Endothelial cell of umbilical vein (primary cell): ENCODE measurements at regions not wholly inside any gene's neighbourhood (a gene's known extent, or its start where the extent isn't known, plus 50 kb on each side); places are given as distances from the start of the nearest gene placed in this dataset.

ENCODE experiments used
- BruUV-seq: library from RNA; stranded (reverse); fragments of 400-500 nt; replicated peaks from 2 replicates; lab custom pipeline; 2021; lab: Mats Ljungman, UMichigan
- CTCF ChIA-PET: fragments of 300-600, 350-600 bp; sonication (Branson Sonifier 250); formaldehyde crosslinking; loops from one replicate; lab custom pipeline; 2021; ENCODE audit warnings: antibody characterized with exemption, inconsistent platforms; lab: Charles Lee
- POLR2A ChIA-PET: fragments of 300-600, 350-600 bp; sonication (Branson Sonifier 250); formaldehyde crosslinking; loops from one replicate; lab custom pipeline; 2021; ENCODE audit warnings: antibody characterized with exemption, inconsistent platforms; lab: Charles Lee
- DNase-seq: peaks from one replicate; pipeline ENCODE4 v3.0.0-alpha.2; 2011; ENCODE audit warnings: low read depth, low spot score
- FAIRE-seq: peaks from 2 replicates; lab custom pipeline; 2011; peaks lifted over from hg19 to GRCh38; lab: Jason Lieb, UNC
- H2AFZ ChIP-seq: 2 replicates; pipeline ENCODE4 v1.6.0; 2012; ENCODE audit warnings: low read depth, low read length, control low read depth, inconsistent platforms
- H3K27ac ChIP-seq: 2 replicates; pipeline ENCODE4 v1.5.1; 2011; ENCODE audit warnings: low read depth, mild to moderate bottlenecking, control low read depth, low read length, moderate library complexity; ENCODE audit not compliant: insufficient read depth
- H3K27me3 ChIP-seq, 2 experiments: 2 replicates each; pipeline versions ENCODE4 v1.6.0 to v1.6.1; 2011; ENCODE audit warnings: low read length in 2 of 2, mixed read lengths in 1 of 2; ENCODE audit not compliant: control insufficient read depth in 2 of 2, insufficient read depth in 2 of 2
- H3K36me3 ChIP-seq, 2 experiments: 2 replicates in 1 of 2; 3 replicates in 1 of 2; pipeline ENCODE4 v1.5.1; 2011; ENCODE audit warnings: low read length in 2 of 2, mild to moderate bottlenecking in 1 of 2, moderate library complexity in 1 of 2; ENCODE audit not compliant: control insufficient read depth in 2 of 2, insufficient read depth in 2 of 2; ENCODE audit errors: extremely low read depth in 1 of 2
- H3K4me1 ChIP-seq: 3 replicates; pipeline ENCODE4 v1.5.1; 2011; ENCODE audit warnings: mild to moderate bottlenecking, low read length; ENCODE audit not compliant: control insufficient read depth, insufficient read depth; ENCODE audit errors: extremely low read depth
- H3K4me2 ChIP-seq: 2 replicates; pipeline ENCODE4 v1.6.1; 2011; ENCODE audit warnings: low read length, control low read depth, mixed read lengths; ENCODE audit not compliant: insufficient read depth
- H3K4me3 ChIP-seq, 3 experiments: fragments of 200-600 bp in 1 of 3; sonication (generic), shearing (Covaris generic) in 1 of 3; replicated peaks in 1 of 3; 2 replicates each; pipeline ENCODE4 v1.5.1; 2011 to 2016; ENCODE audit warnings: control low read depth in 3 of 3, low read length in 3 of 3, mild to moderate bottlenecking in 2 of 3, inconsistent platforms in 1 of 3, low read depth in 1 of 3, moderate library complexity in 1 of 3; ENCODE audit not compliant: insufficient read depth in 1 of 3
- H3K79me2 ChIP-seq: 2 replicates; pipeline ENCODE4 v1.6.0; 2012; ENCODE audit warnings: low read length, inconsistent platforms; ENCODE audit not compliant: control insufficient read depth, insufficient read depth
- H3K9ac ChIP-seq: replicated peaks from 2 replicates; pipeline ENCODE3; 2011; ENCODE audit warnings: low read length, control low read depth; ENCODE audit not compliant: insufficient read depth; ENCODE audit errors: extremely low read depth
- H3K9me1 ChIP-seq: replicated peaks from 3 replicates; pipeline ENCODE4 v1.6.0; 2011; ENCODE audit warnings: mild to moderate bottlenecking, low read length; ENCODE audit not compliant: control insufficient read depth, insufficient read depth; ENCODE audit errors: extremely low read depth
- H3K9me3 ChIP-seq: replicated peaks from 2 replicates; pipeline ENCODE4 v1.5.1; 2012; ENCODE audit warnings: low read length, inconsistent platforms; ENCODE audit not compliant: control insufficient read depth, insufficient read depth
- H4K20me1 ChIP-seq: replicated peaks from 2 replicates; pipeline ENCODE3; 2011; ENCODE audit warnings: mild to moderate bottlenecking, low read length; ENCODE audit not compliant: control insufficient read depth, insufficient read depth; ENCODE audit errors: extremely low read depth
- CTCF ChIP-seq, 2 donors: IDR thresholded peaks; 1 replicate in 1 of 2; 2 replicates in 1 of 2; pipeline ENCODE4 v1.5.1; 2011; ENCODE audit warnings: low read length in 2 of 2, mild to moderate bottlenecking in 2 of 2, moderate library complexity in 2 of 2, control low read depth in 1 of 2, inconsistent platforms in 1 of 2, low read depth in 1 of 2; ENCODE audit not compliant: insufficient read depth in 1 of 2; ENCODE audit errors: extremely low read depth in 1 of 2
- EZH2 ChIP-seq: IDR thresholded peaks from 2 replicates; pipeline ENCODE4 v1.6.1; 2012; ENCODE audit warnings: borderline replicate concordance, low read depth, mild to moderate bottlenecking, moderate library complexity, low read length, inconsistent platforms; ENCODE audit not compliant: severe bottlenecking
- FOS ChIP-seq: IDR thresholded peaks from 2 replicates; pipeline ENCODE4 v1.6.1; 2011; ENCODE audit warnings: mild to moderate bottlenecking, low read length, moderate library complexity, borderline replicate concordance; ENCODE audit not compliant: insufficient read depth
- GATA2 ChIP-seq: IDR thresholded peaks from 2 replicates; pipeline ENCODE4 v1.7.0; 2011; ENCODE audit warnings: low read depth, mild to moderate bottlenecking, moderate library complexity, mixed read lengths, low read length; ENCODE audit not compliant: insufficient read length, insufficient read depth
- JUN ChIP-seq: IDR thresholded peaks from 2 replicates; pipeline ENCODE4 v1.6.1; 2011; ENCODE audit warnings: borderline replicate concordance, low read depth; ENCODE audit not compliant: insufficient read length, insufficient read depth
- MAX ChIP-seq: IDR thresholded peaks from 2 replicates; pipeline ENCODE4 v1.6.1; 2011; ENCODE audit not compliant: insufficient read depth, insufficient read length
- MYC ChIP-seq: IDR thresholded peaks from one replicate; pipeline ENCODE4 v1.6.1; 2011; ENCODE audit warnings: mild to moderate bottlenecking, low read depth, low read length
- POLR2A ChIP-seq: IDR thresholded peaks from 2 replicates; pipeline ENCODE4 v1.6.1; 2012; ENCODE audit warnings: low read depth, mild to moderate bottlenecking, control low read depth, low read length
- POLR2AphosphoS5 ChIP-seq: IDR thresholded peaks from 2 replicates; pipeline ENCODE4 v1.6.1; 2012; ENCODE audit warnings: low read depth, mild to moderate bottlenecking, control low read depth, low read length, moderate library complexity; ENCODE audit not compliant: insufficient read depth
- dilution Hi-C: fragments of 300-500 bp; cut with MboI; formaldehyde crosslinking; loops from one replicate; pipeline ENCODE4 v1.15.0; 2019; ENCODE audit warnings: low sequenced_read_pairs; ENCODE audit not compliant: extremely low pct_ligation_motif_present
- intact Hi-C: fragments of 100-400 bp; cut with micrococcal nuclease; formaldehyde crosslinking; loops from one replicate; pipeline ENCODE4 v1.10.0; 2022

GRCh38 chr5:44001675-44002380 is 387.4 kb downstream of the FGF10 start:
- DNase-seq (no peak), FAIRE-seq (no peak)
- Histone ChIP-seq H3K36me3 (no peaks in the 10 kb centered on the region), H3K79me2 (no peaks in the 10 kb centered on the region), H3K9me1 (no peaks in the 10 kb centered on the region), H3K4me3 (no peak overlapping the region), H3K27me3 (no peaks in the 10 kb centered on the region), H3K4me1 (no peaks in the 10 kb centered on the region), H3K27ac (no peak overlapping the region), H3K4me2 (no peak overlapping the region), H2AFZ (no peak overlapping the region), H3K9ac (no peak overlapping the region), H4K20me1 (no peaks in the 10 kb centered on the region), H3K9me3 (no peaks in the 10 kb centered on the region)
- TF ChIP-seq JUN (no peak), POLR2AphosphoS5 (no peak), CTCF (IDR thresholded peaks at IDR 0.05; ENCODE audit: extremely low read depth in 1 of 2, insufficient read depth in 1 of 2, low read depth in 1 of 2, low read length in 2 of 2) (no peak), EZH2 (no peak), GATA2 (no peak), MAX (no peak), POLR2A (no peak), MYC (no peak), FOS (no peak)
- ChIA-PET CTCF (no interaction called here), POLR2A (no interaction called here)
- intact Hi-C loops (no loop called here), dilution Hi-C loops (no loop called here)
- no TSS peak for BruUV-seq
